ENCODE measurements at regions not wholly inside any gene's neighbourhood (a gene's known extent, or its start where the extent isn't known, plus 50 kb on each side); places are given as distances from the start of the nearest gene placed in this dataset.
"Not testable (repeated sequence)": the region's sequence is repeated elsewhere in the genome, so short reads cannot be mapped to it uniquely, and the experiment has no call there.

GRCh38 chr2:8600456-8600855 lies 81.4 kb upstream of the ID2 start:
- Histone ChIP-seq H3K4me3 (no peak overlapping the region), H3K27ac (no peak overlapping the region)

- Histone ChIP-seq H3K27ac (no peak overlapping the region), H3K4me3 (no peak overlapping the region)
These were observed 79.0 kb upstream of the ID2 start for GRCh38 chr2:8602809-8603208.

- not testable (repeated sequence) for H3K4me3 ChIP-seq, H3K27ac ChIP-seq
These were observed 78.5 kb upstream of the ID2 start for GRCh38 chr2:8603356-8603755.

GRCh38 chr2:8604262-8604661 lies 77.6 kb upstream of the ID2 start:
- H3K4me3 ChIP-seq = no peak overlapping the region

DNA sequence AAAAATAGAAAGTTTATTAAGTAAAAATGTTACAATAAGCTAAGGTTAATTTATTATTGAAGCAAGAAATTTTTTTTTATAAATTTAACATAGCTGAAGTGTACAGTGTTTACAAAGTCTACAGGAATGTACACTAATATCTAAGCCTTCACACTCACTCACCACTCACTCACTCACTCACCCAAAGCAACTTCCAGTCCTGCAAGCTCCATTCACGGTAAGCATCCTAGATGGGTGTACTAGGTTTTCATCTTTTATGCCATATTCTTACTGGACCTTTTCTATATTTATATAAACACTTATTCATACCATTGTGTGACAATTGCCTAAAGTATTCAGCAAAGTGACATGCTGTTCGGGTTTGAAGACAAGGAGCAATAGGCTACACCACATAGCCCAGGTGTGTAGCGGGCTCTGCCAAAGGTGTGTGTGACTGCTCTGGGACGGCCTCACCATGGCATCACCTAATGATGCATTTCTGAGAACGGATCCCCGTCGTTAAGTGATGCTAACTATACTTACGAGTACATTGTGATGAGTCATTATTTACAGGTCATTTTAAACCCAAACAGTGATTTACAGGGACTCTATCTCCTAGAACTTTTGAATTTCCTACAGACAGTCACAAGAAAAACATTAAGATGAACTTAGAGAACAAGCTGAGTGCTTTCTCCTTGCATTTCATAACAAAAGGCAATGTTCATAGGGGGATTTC lies 76.3 kb upstream of the ID2 start:
- H3K4me3 ChIP-seq = no peak overlapping the region
- H3K27ac ChIP-seq = no peak overlapping the region

More at GRCh38 chr2:8604262-8604661, 77.6 kb upstream of the ID2 start:
- no peak overlapping the region for H3K27ac ChIP-seq

DNA sequence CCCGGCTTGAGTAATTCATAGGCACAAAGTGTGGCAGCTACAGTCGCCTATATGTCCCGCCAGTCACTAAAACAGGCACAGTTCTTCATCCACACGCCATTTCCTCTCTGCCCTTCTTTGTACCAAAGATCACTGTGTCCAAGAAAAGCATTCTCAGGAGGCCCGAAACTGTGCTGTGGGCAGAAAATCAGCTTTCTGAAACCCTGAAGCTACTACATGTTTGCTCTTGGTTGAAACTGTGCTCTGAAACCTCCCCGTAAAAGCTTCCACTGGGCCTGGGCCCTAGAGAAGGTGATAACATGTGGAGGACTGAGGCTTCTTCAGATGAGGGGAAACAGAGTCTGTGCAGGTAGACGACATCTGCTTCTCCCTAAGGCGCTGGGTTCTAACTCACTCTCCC lies 75.6 kb upstream of the ID2 start:
- Histone ChIP-seq H3K27ac (no peak overlapping the region), H3K4me3 (no peak overlapping the region)

GRCh38 chr2:8606649-8607550 lies 75.0 kb upstream of the ID2 start:
- H3K27ac ChIP-seq = no peak overlapping the region
- no peak overlapping the region for H3K4me3 ChIP-seq

- Histone ChIP-seq H3K4me3 (no peak overlapping the region), H3K27ac (no peak overlapping the region)
These were observed 74.2 kb upstream of the ID2 start for GRCh38 chr2:8607606-8608005.

GRCh38 chr2:8608411-8608954 lies 73.4 kb upstream of the ID2 start:
- no peak overlapping the region for H3K27ac ChIP-seq
- no peak overlapping the region for H3K4me3 ChIP-seq

- Histone ChIP-seq H3K4me3 (no peak overlapping the region), H3K27ac (no peak overlapping the region)
These were observed 72.5 kb upstream of the ID2 start for GRCh38 chr2:8609357-8609811.

DNA sequence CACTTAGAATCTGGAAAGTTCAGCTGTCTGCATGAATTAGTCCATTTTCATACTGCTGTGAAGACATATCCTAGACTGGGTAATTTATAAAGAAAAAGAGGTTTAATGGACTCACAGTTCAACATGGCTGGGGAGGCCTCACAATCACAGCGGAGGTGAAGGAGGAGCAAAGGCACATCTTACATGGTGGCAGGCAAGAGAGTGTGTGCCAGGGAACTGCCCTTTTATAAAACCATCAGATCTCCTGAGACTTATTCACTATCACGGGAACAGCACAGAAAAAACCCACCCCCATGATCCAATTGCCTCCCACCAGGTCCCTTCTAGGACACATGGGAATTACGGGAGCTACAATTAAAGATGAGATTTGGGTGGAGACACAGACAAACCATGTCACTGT lies 71.1 kb upstream of the ID2 start:
- H3K4me3 ChIP-seq, H3K27ac ChIP-seq: not testable (repeated sequence)

- no peak overlapping the region for H3K4me3 ChIP-seq
- H3K27ac ChIP-seq = no peak overlapping the region
These were observed 70.6 kb upstream of the ID2 start for GRCh38 chr2:8611246-8611645.

DNA sequence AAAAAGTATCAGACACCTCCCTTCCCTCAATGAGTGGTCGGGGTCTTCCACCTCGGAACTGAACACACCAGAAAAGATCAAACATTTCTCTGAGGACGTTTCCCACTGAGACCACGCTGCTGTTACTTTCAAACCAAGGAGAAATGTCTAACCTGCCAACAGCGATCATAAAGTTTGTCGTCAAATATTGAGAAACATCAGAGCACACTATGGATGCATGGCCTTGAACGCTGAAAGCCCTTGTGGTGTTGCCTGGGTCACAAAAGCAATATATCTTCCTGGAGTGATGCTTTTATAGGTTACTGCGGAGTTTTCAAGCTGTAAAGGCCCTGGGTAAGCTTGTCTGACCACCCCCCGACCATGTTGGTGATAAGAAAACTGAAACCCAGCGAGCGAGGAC lies 70.2 kb upstream of the ID2 start:
- no peak overlapping the region for H3K27ac ChIP-seq
- no peak overlapping the region for H3K4me3 ChIP-seq

- H3K27ac ChIP-seq = no peak overlapping the region
- H3K4me3 ChIP-seq = no peak overlapping the region
These were observed 69.1 kb upstream of the ID2 start for GRCh38 chr2:8612734-8613179.

DNA sequence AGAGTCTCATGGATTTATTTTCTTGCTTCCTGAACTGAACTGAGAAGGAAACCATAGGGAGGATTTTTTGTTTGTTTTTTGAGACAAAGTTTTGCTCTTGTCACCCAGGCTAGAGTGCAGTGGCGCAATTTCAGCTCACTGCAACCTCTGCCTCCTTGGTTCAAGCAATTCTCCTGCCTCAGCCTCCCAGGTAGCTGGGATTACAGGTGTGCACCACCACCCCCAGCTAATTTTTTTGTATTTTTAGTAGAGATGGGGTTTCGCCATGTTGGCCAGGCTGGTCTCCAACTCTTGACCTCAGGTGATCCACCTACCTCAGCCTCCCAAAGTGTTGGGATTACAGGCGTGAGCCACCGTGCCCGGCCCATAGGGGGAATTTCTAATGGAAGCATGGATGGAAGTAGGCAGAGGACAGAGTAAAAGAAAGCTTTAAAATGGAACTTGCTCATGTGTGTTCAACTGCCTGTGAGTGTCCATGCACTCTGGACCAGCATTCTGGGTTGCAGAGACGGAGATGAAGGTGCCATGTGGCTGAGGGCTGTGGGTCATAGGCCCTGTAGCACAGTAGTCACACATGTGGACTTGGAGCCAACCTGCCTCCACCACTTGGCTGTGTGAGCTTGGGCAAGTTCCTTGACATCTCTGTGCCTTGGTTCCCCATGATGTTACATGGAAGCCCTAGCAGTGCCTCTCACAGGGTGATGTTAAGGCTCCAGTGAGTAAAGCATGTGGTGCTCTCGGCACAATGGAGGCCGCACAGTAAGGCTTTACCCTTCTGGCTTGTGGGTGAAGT lies 68.5 kb upstream of the ID2 start:
- H3K4me3 ChIP-seq, H3K27ac ChIP-seq: not testable (repeated sequence)

DNA sequence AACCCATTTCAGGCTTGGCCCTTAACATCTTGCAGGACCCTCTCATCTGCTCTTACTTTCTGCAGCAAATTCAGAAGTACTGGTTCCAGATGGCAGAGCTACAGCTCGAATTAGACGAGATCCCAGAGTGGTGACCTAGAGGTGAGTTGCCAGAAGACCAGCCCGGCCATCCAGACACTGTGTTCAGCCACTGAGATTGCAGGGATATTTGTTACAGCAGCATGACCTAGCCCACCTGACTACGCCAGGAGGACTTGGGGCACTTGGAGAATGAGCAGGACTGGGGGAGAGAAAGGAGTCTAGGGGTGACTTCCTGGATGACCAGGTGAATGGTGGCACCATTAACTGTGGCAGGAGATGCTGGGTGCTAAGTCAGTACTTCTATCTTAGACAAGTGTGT lies 67.2 kb upstream of the ID2 start:
- Histone ChIP-seq H3K27ac (no peak overlapping the region), H3K4me3 (no peak overlapping the region)

GRCh38 chr2:8615252-8615575 lies 66.6 kb upstream of the ID2 start:
- no peak overlapping the region for H3K4me3 ChIP-seq
- no peak overlapping the region for H3K27ac ChIP-seq

DNA sequence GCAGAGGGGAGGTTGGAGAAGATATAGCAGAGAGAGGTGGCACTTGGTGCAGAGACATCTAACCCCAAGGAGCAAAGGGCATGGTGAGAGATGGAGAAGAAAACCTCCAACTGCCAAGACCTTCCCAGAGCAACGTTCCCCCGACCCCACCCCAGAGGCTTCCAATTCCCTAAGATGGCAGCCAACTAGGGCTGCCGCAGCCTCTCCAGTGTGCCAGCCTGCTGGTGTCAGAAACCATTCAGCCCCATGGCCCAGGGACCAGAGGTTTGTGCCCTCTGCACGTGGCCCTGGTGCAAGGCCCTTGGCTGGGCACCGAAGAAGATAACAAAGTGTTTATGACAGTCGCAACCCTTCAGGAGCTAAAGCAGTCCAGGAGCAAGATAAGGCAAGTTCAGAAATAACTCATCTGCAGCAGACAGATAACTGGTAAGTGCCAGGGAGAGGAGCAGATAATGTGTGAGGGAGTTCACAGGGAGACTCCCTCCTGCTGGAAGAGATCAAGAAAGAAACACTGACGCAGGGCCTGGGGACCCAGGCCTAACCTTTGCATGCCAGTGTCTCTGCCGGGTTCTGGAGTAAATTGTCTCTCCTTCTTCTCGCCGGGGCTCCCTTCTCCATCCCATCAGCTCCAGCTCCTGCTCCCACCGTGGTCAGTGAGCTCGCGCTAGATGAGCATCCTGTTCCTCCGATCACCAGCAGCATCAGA lies 66.1 kb upstream of the ID2 start:
- Histone ChIP-seq H3K4me3 (no peak overlapping the region), H3K27ac (no peak overlapping the region)

DNA sequence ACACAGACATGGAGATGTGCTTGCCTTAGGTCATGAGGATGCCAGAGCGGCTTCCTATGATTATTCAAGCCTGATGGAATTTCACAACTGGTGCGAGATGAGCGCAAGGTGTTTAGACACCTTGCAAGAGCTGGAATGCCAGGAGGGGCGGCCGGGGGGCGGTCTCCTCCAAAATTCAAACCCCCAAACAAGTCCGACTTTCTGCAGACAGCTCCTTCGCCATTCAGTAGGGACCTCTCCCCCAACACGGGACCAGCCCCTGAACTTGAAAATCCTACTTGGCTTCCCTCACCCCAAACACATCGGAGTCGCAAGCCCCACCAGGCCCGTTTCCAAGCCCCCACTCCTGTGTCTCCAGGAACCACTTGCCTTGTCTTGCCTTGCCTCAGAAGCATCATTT lies 64.8 kb upstream of the ID2 start:
- H3K27ac ChIP-seq = no peak overlapping the region

DNA sequence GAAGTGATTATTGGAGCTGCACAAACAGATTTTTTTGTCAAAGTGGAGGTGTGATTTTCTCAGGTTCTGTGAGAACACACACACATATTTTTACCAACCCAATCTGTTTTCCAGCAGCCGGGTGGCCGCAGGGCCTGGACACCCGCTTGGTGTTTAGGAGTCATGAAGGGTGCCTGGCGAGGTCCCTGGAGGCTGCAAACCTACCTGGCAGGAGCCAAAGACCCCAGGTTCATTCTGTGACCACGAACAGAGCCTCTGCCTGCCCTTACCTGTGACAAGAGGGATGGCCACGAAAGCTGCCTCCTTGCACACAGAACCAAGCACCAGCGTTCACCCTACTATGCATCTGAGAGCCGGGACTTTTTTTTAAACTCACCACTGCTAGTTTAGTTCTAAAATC lies 64.3 kb upstream of the ID2 start:
- Histone ChIP-seq H3K4me3 (no peak overlapping the region), H3K27ac (no peak overlapping the region)

More for the DNA sequence above, 64.8 kb upstream of the ID2 start:
- no peak overlapping the region for H3K4me3 ChIP-seq
